ENCODE measurements at regions not wholly inside any gene's neighbourhood (a gene's known extent, or its start where the extent isn't known, plus 50 kb on each side); places are given as distances from the start of the nearest gene placed in this dataset.

DNA sequence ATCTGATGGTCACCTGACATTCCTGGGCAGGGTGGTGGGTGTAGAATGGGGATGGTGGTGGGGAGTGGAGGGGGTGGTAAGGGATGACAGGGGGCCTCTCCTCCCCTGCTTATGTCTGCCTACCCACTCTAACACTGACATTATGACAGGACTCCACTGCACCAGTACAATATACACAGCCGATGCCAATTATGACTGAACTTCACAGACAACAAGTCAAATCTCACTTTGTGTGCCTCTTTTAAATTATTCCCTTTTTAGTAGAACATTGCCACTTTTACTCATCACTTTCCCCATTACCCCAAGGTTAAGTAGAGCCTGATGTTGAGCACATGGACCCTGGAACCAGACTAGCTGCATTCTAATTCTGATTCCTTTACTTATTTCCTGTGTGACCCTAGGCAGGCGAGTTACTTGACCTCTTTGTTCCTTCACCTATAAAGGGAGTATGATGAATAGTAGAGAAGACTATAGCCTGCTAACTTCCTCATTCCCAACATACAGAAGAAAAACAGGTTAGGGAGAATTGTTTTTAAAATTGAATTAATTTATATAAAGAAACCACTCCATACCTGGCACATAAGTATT is 464.7 kb downstream of the DMRT2 start:
- ATAC-seq (no peak), DNase-seq (no peak), FAIRE-seq (no peak)
- intact Hi-C loops (cut with DNase I), result no loop called here
- Histone ChIP-seq H3K9me3 (no peaks in the 10 kb centered on the region), H3K27me3 (no peaks in the 10 kb centered on the region), H3K4me1 (no peaks in the 10 kb centered on the region), H3K27ac (no peak overlapping the region), H3K36me3 (no peaks in the 10 kb centered on the region), H3K4me3 (no peak overlapping the region)
- WGBS, 2 donors, result 75 to 91% methylated on average over 2 of the region's 2 CpGs
- TF ChIP-seq, protein P1, sequence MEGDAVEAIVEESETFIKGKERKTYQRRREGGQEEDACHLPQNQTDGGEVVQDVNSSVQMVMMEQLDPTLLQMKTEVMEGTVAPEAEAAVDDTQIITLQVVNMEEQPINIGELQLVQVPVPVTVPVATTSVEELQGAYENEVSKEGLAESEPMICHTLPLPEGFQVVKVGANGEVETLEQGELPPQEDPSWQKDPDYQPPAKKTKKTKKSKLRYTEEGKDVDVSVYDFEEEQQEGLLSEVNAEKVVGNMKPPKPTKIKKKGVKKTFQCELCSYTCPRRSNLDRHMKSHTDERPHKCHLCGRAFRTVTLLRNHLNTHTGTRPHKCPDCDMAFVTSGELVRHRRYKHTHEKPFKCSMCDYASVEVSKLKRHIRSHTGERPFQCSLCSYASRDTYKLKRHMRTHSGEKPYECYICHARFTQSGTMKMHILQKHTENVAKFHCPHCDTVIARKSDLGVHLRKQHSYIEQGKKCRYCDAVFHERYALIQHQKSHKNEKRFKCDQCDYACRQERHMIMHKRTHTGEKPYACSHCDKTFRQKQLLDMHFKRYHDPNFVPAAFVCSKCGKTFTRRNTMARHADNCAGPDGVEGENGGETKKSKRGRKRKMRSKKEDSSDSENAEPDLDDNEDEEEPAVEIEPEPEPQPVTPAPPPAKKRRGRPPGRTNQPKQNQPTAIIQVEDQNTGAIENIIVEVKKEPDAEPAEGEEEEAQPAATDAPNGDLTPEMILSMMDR (IDR thresholded peaks at IDR 0.05), result no peak

- no peak overlapping the region for H3K4me3 ChIP-seq
- WGBS, 2 donors, result 79 to 87% methylated on average over 3 of the region's 3 CpGs
- H3K9me3 ChIP-seq, result no peaks in the 10 kb centered on the region
- no peak overlapping the region for H3K27ac ChIP-seq
- DNase-seq (no peak), FAIRE-seq (no peak), ATAC-seq (no peak)
- H3K36me3 ChIP-seq, result no peaks in the 10 kb centered on the region
- TF ChIP-seq, protein P1 (IDR thresholded peaks at IDR 0.05), result no peak
- intact Hi-C loops (cut with DNase I), result no loop called here
- no peaks in the 10 kb centered on the region for H3K27me3 ChIP-seq
- H3K4me1 ChIP-seq, result no peaks in the 10 kb centered on the region
These were observed 465.4 kb downstream of the DMRT2 start for GRCh38 chr9:1515557-1515956.

- TF ChIP-seq, protein P1 (IDR thresholded peaks at IDR 0.05), result no peak
- no peak overlapping the region for H3K27ac ChIP-seq
- WGBS, 2 donors, result 76 to 83% methylated on average over 4 of the region's 4 CpGs
- H3K36me3 ChIP-seq, result no peaks in the 10 kb centered on the region
- DNase-seq (no peak), FAIRE-seq (no peak), ATAC-seq (no peak)
- H3K9me3 ChIP-seq, result no peaks in the 10 kb centered on the region
- H3K27me3 ChIP-seq, result no peaks in the 10 kb centered on the region
- intact Hi-C loops (cut with DNase I), result no loop called here
- no peaks in the 10 kb centered on the region for H3K4me1 ChIP-seq
- H3K4me3 ChIP-seq, result no peak overlapping the region
These were observed 471.4 kb downstream of the DMRT2 start for GRCh38 chr9:1521547-1521946.

DNA sequence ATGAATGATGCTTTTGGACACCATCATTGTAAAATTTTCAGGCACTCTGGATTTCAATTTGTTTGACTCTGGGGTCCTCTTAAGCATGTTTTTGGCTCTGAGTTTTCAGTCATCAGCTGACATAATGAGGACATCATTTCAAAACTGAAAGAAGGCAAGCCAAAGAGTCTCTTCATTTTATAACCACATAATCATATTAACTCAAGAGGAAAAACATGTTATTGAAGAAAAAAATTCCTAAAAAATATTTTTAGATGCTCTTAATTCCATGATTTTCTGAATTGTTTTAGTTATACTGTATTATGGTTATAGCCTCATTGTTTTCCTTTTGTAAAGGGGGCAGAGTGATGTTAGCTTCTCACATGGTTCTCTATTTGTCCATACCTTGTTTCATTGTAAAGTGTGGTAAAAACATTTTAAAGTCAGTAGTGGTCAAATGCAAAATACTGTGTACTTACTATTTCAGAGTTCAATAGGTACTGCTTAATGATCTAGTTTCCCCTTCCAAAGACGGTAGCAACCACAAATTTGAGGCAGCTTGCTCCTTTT is 472.1 kb downstream of the DMRT2 start:
- TF ChIP-seq, protein P1 (IDR thresholded peaks at IDR 0.05), result no peak
- FAIRE-seq, result no peak
- Histone ChIP-seq H3K27me3 (no peaks in the 10 kb centered on the region), H3K36me3 (no peaks in the 10 kb centered on the region), H3K4me1 (no peaks in the 10 kb centered on the region), H3K27ac (no peak overlapping the region), H3K9me3 (no peaks in the 10 kb centered on the region), H3K4me3 (no peak overlapping the region)
- DNase-seq, result no peak
- intact Hi-C loops (cut with DNase I), result no loop called here
- WGBS, 2 donors, result 55 to 57% methylated on average over 1 of the region's 1 CpG
- ATAC-seq, result no peak

DNA sequence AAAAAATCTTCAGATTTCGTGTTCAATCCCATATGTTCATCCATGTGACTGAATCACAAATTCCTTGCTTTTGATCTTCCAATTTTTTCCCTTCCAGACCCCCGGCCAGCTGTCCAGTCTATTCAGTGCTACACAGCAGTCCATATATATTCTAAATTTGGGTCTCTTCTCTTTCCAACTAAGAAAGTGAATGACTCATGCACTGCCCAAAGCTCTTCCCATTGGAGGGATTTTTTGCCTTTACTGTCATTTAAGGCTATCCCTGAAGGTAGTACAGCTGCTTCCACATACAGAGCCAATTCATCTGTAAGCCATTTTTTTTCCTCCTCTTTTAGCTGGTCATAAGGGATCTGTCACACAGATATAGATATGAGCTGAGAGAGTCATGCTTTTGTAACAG is 478.3 kb downstream of the DMRT2 start:
- Histone ChIP-seq H3K9me3 (no peaks in the 10 kb centered on the region), H3K4me3 (no peak overlapping the region), H3K27ac (no peak overlapping the region), H3K36me3 (no peaks in the 10 kb centered on the region), H3K4me1 (peaks cover 0 to 13% (median 2%) of the 10 kb centered on the region in 3 donors), H3K27me3 (no peaks in the 10 kb centered on the region)
- intact Hi-C loops (cut with DNase I), result no loop called here
- DNase-seq, result no peak
- FAIRE-seq, result no peak
- ATAC-seq, result no peak
- WGBS, 2 donors, result 66 to 72% methylated on average over 2 of the region's 2 CpGs
- TF ChIP-seq, protein P1 (IDR thresholded peaks at IDR 0.05), result no peak

Measured in pancreas (tissue), 10 donors.